ENCODE measurements at regions not wholly inside any gene's neighbourhood (a gene's known extent, or its start where the extent isn't known, plus 50 kb on each side); places are given as distances from the start of the nearest gene placed in this dataset.
"Not testable (repeated sequence)": the region's sequence is repeated elsewhere in the genome, so short reads cannot be mapped to it uniquely, and the experiment has no call there.

- no peak for DNase-seq
These were observed 185.8 kb upstream of the UBE3A start for GRCh38 chr15:25624504-25625177.

DNA sequence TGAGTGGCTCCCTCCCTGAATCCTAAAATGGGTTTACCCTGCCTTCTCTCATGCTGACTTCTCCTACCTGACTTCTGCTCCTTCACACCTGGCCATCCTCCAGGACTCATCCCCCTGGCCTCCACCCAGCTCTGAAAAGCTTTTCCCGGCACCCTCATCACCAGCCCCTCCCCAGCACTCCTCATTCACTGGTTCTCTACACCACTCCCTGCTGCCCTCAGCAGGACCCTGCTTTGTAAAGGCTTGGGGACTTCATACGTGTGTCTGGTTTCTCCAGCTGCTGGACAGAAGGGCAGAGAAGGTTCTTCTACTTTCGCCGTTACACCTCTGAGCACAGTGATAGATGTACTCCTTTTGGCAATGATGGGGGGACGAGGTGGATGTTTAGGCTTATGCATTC lies 184.9 kb upstream of the UBE3A start:
- DNase-seq = no peak

DNA sequence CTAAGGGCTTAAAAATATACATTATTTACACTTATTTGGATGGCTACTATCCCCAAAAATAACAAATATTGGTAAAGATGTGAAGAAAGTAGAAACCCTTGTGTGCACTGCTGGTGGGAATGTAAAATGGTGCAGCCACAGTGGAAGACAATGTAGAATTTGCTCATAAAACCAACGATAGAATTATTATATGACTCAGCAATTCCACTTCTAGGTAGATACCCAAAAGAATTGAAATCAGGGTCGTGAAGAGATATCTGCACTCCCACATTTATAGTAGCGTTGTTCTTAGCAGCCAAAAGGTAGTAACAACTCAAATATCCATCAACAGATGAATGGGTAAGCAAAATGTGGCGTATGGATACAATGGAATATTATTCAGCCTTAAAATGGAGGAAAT lies 181.6 kb upstream of the UBE3A start:
- DNase-seq = no peak

DNA sequence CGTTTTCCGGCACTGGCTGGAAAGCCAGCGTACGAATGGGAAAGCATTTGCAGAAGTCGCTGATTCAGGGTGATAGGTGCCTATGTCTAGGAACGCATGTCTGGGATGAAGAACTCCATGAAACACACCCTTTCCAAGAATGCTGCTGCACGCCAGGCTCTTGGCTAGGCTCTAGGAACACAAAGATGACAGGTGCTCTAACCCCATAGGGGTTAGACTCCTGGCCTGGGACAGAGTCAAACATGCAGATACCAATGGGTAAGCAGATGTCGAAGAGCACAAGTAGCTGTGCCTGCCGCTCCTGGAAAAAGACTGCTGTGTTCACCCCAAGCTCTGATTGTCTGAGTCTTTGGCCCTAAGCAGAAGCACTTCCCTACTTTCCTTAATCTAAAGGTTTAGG lies 180.9 kb upstream of the UBE3A start:
- no peak for DNase-seq

DNA sequence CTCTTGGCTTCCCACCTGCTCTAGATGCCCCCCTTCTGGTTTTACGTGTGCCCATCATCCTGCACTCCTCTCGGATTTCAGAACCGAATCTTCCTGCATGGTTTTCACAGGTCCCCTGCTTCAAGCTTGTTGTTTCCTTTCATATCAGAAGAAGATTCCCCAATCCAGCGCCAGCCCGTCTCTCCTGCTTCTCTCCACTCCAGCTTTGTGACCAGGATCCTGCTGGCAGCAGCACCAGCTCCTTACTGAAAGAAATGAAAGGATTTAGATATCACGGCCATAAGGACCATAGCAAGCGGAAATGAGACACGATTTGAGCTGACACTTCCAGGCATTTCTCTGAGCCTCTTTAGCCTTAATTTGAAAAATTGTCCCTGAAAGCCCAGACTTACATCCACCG lies 180.3 kb upstream of the UBE3A start:
- DNase-seq = no peak

DNA sequence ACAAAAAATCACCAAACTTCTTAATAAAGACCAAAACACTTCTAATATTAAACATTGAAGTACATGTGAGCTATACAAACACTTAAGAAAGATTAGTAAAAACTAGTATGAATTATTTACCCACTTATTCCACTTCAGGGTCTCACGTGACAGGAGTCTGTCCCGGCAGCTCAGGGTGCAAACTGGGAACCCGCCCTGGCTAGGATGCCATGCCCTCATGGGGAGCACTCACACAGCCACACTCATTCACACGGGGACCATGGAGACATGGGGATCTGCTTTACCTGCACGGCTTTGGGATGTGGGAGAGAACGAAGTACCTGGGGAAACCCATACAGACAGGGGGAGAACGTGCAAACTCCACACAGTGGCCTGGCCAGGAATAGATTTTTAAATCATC lies 179.3 kb upstream of the UBE3A start:
- no peak for DNase-seq

GRCh38 chr15:25616471-25616870 lies 177.6 kb upstream of the UBE3A start:
- no peak for DNase-seq

DNA sequence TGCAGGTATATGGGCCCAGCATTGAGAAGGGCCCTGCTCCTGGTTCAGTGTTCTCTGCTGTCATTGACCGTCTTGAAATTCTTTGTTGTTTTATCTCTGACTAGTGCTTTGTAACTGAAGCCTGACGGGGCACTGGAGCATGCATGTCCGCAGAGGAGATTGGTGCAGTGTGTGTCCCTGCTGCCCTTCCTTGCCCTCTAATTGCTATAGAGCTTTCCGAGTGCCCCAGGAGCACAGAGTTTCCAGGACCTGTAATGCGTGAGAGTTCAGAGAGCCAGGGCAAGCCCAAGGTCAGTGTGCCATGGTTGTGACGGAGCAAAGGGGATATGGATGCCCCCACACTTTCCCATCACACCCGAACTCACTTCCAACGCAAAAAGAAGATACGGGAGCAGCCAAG lies 174.3 kb upstream of the UBE3A start:
- DNase-seq = no peak

DNA sequence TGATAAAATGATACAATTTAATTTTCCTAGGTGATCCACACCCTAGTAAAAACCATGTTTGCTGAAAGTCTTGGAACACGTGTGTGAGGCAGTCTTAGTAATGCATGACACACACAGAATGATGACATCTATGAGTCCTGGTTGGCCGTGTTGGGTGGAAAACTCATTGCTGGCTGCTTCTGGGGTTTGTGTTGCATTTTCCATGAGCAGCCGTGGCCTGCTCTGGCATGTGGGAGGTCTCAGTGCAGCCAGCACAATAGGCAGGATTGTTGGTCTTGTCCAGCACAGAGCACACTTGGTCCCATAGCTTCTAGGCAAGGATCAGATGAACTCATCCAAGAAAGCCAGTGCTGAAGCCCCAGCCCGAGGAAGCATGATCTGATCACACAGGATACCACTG lies 172.8 kb upstream of the UBE3A start:
- no peak for DNase-seq

GRCh38 chr15:25609371-25609770 lies 170.5 kb upstream of the UBE3A start:
- DNase-seq = no peak

DNA sequence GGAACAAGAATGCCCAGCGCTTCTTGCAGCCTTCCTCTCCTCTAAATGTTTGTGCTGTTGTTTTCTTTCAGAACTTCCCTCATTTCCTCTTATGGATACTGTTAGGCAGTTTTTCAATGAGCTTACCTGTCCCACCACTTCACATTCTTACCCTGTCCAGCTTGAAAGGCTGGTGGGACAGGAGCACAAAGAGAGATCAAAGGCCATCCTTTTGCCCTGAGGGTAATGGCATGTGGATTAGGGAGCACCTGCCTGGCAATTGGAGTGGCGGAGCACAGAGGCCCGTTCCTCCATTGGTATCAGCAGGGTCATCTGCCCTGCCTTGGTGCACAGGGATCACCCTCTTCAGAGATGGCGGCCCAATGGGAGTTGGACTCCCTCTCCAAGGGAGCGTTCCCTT lies 170.1 kb upstream of the UBE3A start:
- no peak for DNase-seq

GRCh38 chr15:25605151-25605550 lies 166.3 kb upstream of the UBE3A start:
- DNase-seq = no peak

- no peak for DNase-seq
These were observed 161.9 kb upstream of the UBE3A start for GRCh38 chr15:25600751-25601150.

- DNase-seq = no peak
These were observed 158.7 kb upstream of the UBE3A start for GRCh38 chr15:25597571-25597970.

GRCh38 chr15:25596644-25597562 lies 158.1 kb upstream of the UBE3A start:
- no peak for DNase-seq

- DNase-seq = no peak
These were observed 149.0 kb upstream of the UBE3A start for GRCh38 chr15:25587616-25588340.

- no peak for DNase-seq
These were observed 144.1 kb upstream of the UBE3A start for GRCh38 chr15:25582886-25583285.

GRCh38 chr15:25579127-25579526 lies 140.3 kb upstream of the UBE3A start:
- no peak for DNase-seq

GRCh38 chr15:25572191-25572590 lies 133.4 kb upstream of the UBE3A start:
- no peak for DNase-seq

GRCh38 chr15:25568751-25569150 lies 129.9 kb upstream of the UBE3A start:
- peak; percentile 54 to 59 for DNase-seq

GRCh38 chr15:25566545-25566944 lies 127.7 kb upstream of the UBE3A start:
- not testable (repeated sequence) for DNase-seq

DNA sequence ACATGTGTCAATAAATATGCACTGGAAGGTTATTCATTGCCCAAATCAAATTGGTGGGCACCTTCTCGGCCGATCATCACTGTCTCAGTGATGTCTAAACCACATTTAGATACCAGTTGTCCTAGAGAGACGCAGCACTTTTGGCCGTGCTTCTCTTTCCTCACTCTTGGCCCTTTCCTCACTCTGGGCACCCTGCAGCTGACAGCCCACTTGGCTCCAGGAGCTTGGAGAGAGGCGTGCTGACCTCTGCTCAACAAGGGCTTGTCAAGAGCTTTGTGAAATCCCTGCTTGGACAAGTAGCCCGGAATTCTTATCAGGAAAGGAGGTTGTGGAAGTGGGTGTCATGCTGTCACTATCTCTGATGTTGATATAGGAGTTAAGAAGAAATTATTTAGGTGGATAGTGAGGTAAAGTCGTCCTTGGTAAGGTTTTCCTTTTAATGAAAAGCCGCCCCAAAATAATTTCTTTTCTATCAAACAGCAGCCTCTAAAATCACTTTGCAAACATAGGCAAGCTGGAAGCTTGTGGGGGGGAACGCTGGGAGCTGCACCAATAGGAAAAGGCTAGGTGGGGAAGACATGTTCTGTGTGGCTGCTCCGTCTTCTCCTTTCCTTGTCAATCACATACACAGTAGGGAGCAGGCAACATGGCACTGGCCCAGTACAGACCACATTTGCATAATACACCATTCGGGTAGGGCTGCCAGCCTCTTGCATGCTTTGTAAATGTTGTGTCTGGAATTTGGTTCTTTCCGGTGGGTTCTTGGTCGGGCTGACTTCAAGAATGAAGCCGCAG lies 126.8 kb upstream of the UBE3A start:
- DNase-seq = no peak

DNA sequence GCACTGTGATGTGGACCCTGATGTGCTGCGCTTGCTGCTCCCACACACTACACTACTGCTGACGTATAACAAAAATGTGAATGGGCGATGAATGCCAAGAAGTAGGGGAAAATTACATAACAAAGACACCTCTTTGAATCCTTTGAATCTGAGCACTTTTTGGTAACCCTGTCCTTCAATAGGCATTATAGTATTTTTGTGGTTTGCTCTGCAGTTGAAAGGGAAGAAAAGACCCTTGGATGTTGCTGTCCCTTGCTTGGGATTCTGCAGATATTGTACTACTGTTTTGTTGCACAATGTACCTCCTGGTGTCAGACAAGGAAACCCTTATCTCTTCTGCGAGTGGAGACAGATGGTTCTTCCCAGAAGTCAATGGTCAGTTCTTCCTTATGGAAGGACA lies 124.8 kb upstream of the UBE3A start:
- DNase-seq = no peak
